CD14-positive monocyte (primary cell): ENCODE measurements at regions not wholly inside any gene's neighbourhood (a gene's known extent, or its start where the extent isn't known, plus 50 kb on each side); places are given as distances from the start of the nearest gene placed in this dataset.

Experiments
- DNase-seq, 3 donors: peaks; one replicate each; pipeline ENCODE4 v3.0.0-alpha.2; 2011 to 2022
- H2AFZ ChIP-seq: 2 replicates; pipeline ENCODE4 v1.6.0; 2012; ENCODE audit warnings: mild to moderate bottlenecking, low read depth, low read length, inconsistent platforms; ENCODE audit not compliant: insufficient read depth, poor library complexity, severe bottlenecking
- H3K27ac ChIP-seq, 2 donors: 1 replicate in 1 of 2; 2 replicates in 1 of 2; pipeline ENCODE4 v1.5.1; 2012 to 2013; ENCODE audit warnings: low read length in 2 of 2, control low read depth in 1 of 2, inconsistent platforms in 1 of 2, low read depth in 1 of 2, mild to moderate bottlenecking in 1 of 2
- H3K27me3 ChIP-seq, 2 donors: one replicate each; pipeline versions ENCODE4 v1.6.0 to v1.6.1; 2011 to 2013; ENCODE audit warnings: low read length in 2 of 2; ENCODE audit not compliant: control insufficient read depth in 2 of 2, insufficient read depth in 2 of 2
- H3K36me3 ChIP-seq, 2 donors: replicated peaks in 1 of 2; 1 replicate in 1 of 2; 2 replicates in 1 of 2; pipeline versions ENCODE4 v1.5.1 to v1.6.1; 2012 to 2013; ENCODE audit warnings: low read length in 2 of 2, control low read depth in 1 of 2, inconsistent platforms in 1 of 2, mild to moderate bottlenecking in 1 of 2; ENCODE audit not compliant: insufficient read depth in 2 of 2, control insufficient read depth in 1 of 2
- H3K4me1 ChIP-seq, 2 donors: 1 replicate in 1 of 2; 2 replicates in 1 of 2; pipeline versions ENCODE4 v1.5.1 to v1.6.1; 2012 to 2013; ENCODE audit warnings: low read length in 2 of 2, control low read depth in 1 of 2, inconsistent platforms in 1 of 2, mild to moderate bottlenecking in 1 of 2, moderate library complexity in 1 of 2; ENCODE audit not compliant: insufficient read depth in 2 of 2, control insufficient read depth in 1 of 2
- H3K4me2 ChIP-seq: replicated peaks from 2 replicates; pipeline ENCODE3; 2012; ENCODE audit warnings: low read length, moderate library complexity, mild to moderate bottlenecking; ENCODE audit not compliant: poor library complexity, severe bottlenecking; ENCODE audit errors: extremely low read depth
- H3K4me3 ChIP-seq, 3 experiments: fragments of 200-600 bp in 1 of 3; sonication (generic) in 1 of 3; replicated peaks in 1 of 3; 1 replicate in 2 of 3; 2 replicates in 1 of 3; pipeline ENCODE4 v1.5.1; 2011 to 2013; ENCODE audit warnings: low read length in 3 of 3, mild to moderate bottlenecking in 3 of 3, control low read depth in 2 of 3, low read depth in 2 of 3, inconsistent platforms in 1 of 3, moderate library complexity in 1 of 3
- H3K79me2 ChIP-seq: 2 replicates; pipeline ENCODE4 v1.6.0; 2012; ENCODE audit warnings: mild to moderate bottlenecking, control low read depth, inconsistent platforms, low read length, moderate library complexity; ENCODE audit not compliant: insufficient read depth
- H3K9ac ChIP-seq: 2 replicates; pipeline ENCODE4 v1.6.0; 2017; ENCODE audit warnings: low read length, mild to moderate bottlenecking; ENCODE audit not compliant: insufficient read depth, poor library complexity, severe bottlenecking
- H3K9me3 ChIP-seq, 2 donors: replicated peaks in 1 of 2; 1 replicate in 1 of 2; 2 replicates in 1 of 2; pipeline versions ENCODE4 v1.5.1 to v1.6.1; 2012 to 2013; ENCODE audit warnings: low read length in 2 of 2, control low read depth in 1 of 2; ENCODE audit not compliant: control insufficient read depth in 1 of 2, insufficient read depth in 1 of 2
- H4K20me1 ChIP-seq: 2 replicates; pipeline ENCODE4 v1.6.0; 2012; ENCODE audit warnings: mild to moderate bottlenecking, low read length, control low read depth, moderate library complexity; ENCODE audit not compliant: insufficient read depth
- H3K27ac Mint-ChIP-seq, 7 donors: one replicate each; pipeline ENCODE4 v1.8.0; 2020; ENCODE audit warnings: mild to moderate bottlenecking in 7 of 7, mixed read lengths in 7 of 7, moderate library complexity in 6 of 7, inconsistent platforms in 2 of 7
- H3K27me3 Mint-ChIP-seq, 3 donors: one replicate each; pipeline ENCODE4 v1.8.0; 2021 to 2022; ENCODE audit warnings: low read depth in 3 of 3, mild to moderate bottlenecking in 3 of 3, mixed read lengths in 3 of 3, moderate library complexity in 3 of 3, inconsistent platforms in 1 of 3
- H3K36me3 Mint-ChIP-seq, 2 donors: one replicate each; pipeline ENCODE4 v1.8.0; 2020; ENCODE audit warnings: mixed read lengths in 2 of 2, inconsistent platforms in 1 of 2, mild to moderate bottlenecking in 1 of 2
- H3K4me1 Mint-ChIP-seq: one replicate; pipeline ENCODE4 v1.8.0; 2020; ENCODE audit warnings: mild to moderate bottlenecking, mixed read lengths
- H3K4me3 Mint-ChIP-seq, 2 donors: one replicate each; pipeline ENCODE4 v1.8.0; 2020; ENCODE audit warnings: mild to moderate bottlenecking in 2 of 2, mixed read lengths in 2 of 2, moderate library complexity in 1 of 2
- H3K9me3 Mint-ChIP-seq, 7 donors: one replicate each; pipeline ENCODE4 v1.8.0; 2020 to 2022; ENCODE audit warnings: mixed read lengths in 7 of 7, mild to moderate bottlenecking in 6 of 7, moderate library complexity in 6 of 7, inconsistent platforms in 2 of 7
- CTCF ChIP-seq: fragments of 200-600 bp; IDR thresholded peaks from one replicate; pipeline ENCODE4 v1.8.0; 2022; ENCODE audit warnings: antibody characterized with exemption, mild to moderate bottlenecking
- WGBS: methylation state at CpG from one replicate; pipeline ENCODE4 v1.1.5; 2013; ENCODE audit warnings: missing lambda C conversion rate; ENCODE audit not compliant: insufficient coverage; 5-methylcytosine and 5-hydroxymethylcytosine counted together
- intact Hi-C, 2 donors: fragments of 100-400 bp; cut with micrococcal nuclease; formaldehyde crosslinking; loops; one replicate each; pipeline versions ENCODE4 v1.15.0 to v1.15.1; 2023

GRCh38 chr6:113330636-113330946 is 526.6 kb upstream of the MARCKS start:
- Mint-ChIP-seq H3K4me1 (no peaks in the 10 kb centered on the region), H3K27ac (no peak overlapping the region), H3K36me3 (no peaks in the 10 kb centered on the region), H3K27me3 (peaks cover 0 to 2% (median 0%) of the 10 kb centered on the region in 3 donors), H3K4me3 (no peak overlapping the region), H3K9me3 (peaks cover 0 to 5% (median 3%) of the 10 kb centered on the region in 7 donors)
- H3K9ac ChIP-seq, result no peak overlapping the region
- WGBS, result no CpG with 5 or more reads among the region's 2 CpGs
- TF ChIP-seq CTCF, result no peak
- H3K4me2 ChIP-seq, result no peak overlapping the region
- intact Hi-C loops, result no loop called here
- H2AFZ ChIP-seq, result no peak overlapping the region
- H3K27ac ChIP-seq, result no peak overlapping the region
- no peaks in the 10 kb centered on the region for H4K20me1 ChIP-seq
- no peaks in the 10 kb centered on the region for H3K9me3 ChIP-seq
- no peak for DNase-seq
- H3K79me2 ChIP-seq, result no peaks in the 10 kb centered on the region
- no peaks in the 10 kb centered on the region for H3K36me3 ChIP-seq
- H3K4me1 ChIP-seq, result no peaks in the 10 kb centered on the region
- no peak overlapping the region for H3K4me3 ChIP-seq
- H3K27me3 ChIP-seq, result no peaks in the 10 kb centered on the region

- Histone ChIP-seq H3K4me1 (no peaks in the 10 kb centered on the region), H3K4me3 (no peak overlapping the region), H3K79me2 (no peaks in the 10 kb centered on the region), H3K27ac (no peak overlapping the region), H3K9ac (no peak overlapping the region), H3K27me3 (no peaks in the 10 kb centered on the region), H3K9me3 (no peaks in the 10 kb centered on the region), H3K4me2 (no peak overlapping the region), H2AFZ (no peak overlapping the region), H3K36me3 (no peaks in the 10 kb centered on the region), H4K20me1 (no peaks in the 10 kb centered on the region)
- no peak for DNase-seq
- Mint-ChIP-seq H3K27me3 (peaks cover 0 to 2% (median 0%) of the 10 kb centered on the region in 3 donors), H3K9me3 (peaks cover 0 to 5% (median 3%) of the 10 kb centered on the region in 7 donors), H3K4me3 (no peak overlapping the region), H3K36me3 (no peaks in the 10 kb centered on the region), H3K27ac (no peak overlapping the region), H3K4me1 (no peaks in the 10 kb centered on the region)
- intact Hi-C loops, result no loop called here
- no peak for TF ChIP-seq CTCF
These were observed 526.1 kb upstream of the MARCKS start for GRCh38 chr6:113331021-113331420.
